ENCODE measurements at regions not wholly inside any gene's neighbourhood (a gene's known extent, or its start where the extent isn't known, plus 50 kb on each side); places are given as distances from the start of the nearest gene placed in this dataset.

DNA sequence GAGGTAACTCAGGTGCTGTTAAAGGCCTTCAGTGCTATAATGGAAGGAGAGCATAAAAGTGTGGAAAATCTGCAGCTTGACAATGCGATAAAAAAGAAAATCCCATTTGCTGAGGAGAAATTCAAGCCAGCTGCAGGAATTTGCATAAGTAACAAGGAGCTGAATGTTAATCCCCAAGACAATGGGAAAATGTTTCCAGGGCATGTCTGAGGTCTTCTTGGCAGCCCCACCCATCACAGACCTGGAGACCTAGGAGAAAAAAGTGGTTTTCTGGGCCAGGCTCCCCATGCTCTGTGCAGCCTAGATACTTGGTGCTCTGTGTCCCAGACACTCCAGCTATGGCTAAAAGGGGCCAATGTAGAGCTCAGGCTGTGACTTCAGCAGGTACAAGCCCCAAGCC is 1159.6 kb downstream of the CDH18 start:
- peaks cover 6 to 7% of the 10 kb centered on the region in 2 experiments; a peak in 3 of 5 replicates for H3K9me3 Mint-ChIP-seq
- peaks cover 6 to 7% (median 6%) of the 10 kb centered on the region in 3 experiments; a peak in 6 of 7 replicates for H3K36me3 Mint-ChIP-seq (ENCODE audit: insufficient read depth in 1 of 3, low read depth in 3 of 3)
- H3K27me3 Mint-ChIP-seq (ENCODE audit: low read depth): no peaks in the 10 kb centered on the region
- Histone ChIP-seq H4K91ac (ENCODE audit: insufficient read length, low read depth, low read length) (no peak overlapping the region), H4K8ac (replicated peaks; ENCODE audit: insufficient read length, low read depth, low read length) (no peak overlapping the region), H3T11ph (ENCODE audit: low read length) (no peak overlapping the region), H2BK120ac (ENCODE audit: low read depth, low read length, poor library complexity, severe bottlenecking) (no peak overlapping the region), H4K20me1 (ENCODE audit: control insufficient read depth, insufficient read depth, insufficient read length) (no peaks in the 10 kb centered on the region), H2AK5ac (ENCODE audit: insufficient read length, low read length) (no peak overlapping the region), H3K27me3 (ENCODE audit: insufficient read depth, low read length) (no peaks in the 10 kb centered on the region), H3K4ac (ENCODE audit: low read depth, low read length) (no peak overlapping the region), H3K79me1 (ENCODE audit: insufficient read depth, low read depth, low read length, poor library complexity, severe bottlenecking) (no peaks in the 10 kb centered on the region), H3K9me3 (ENCODE audit: control insufficient read depth, low read depth, low read length) (no peaks in the 10 kb centered on the region), H3K4me1 (ENCODE audit: insufficient read depth, low read length) (no peaks in the 10 kb centered on the region), H3K9ac (ENCODE audit: extremely low read depth, insufficient read length, low read length) (no peak overlapping the region), H4K5ac (ENCODE audit: insufficient read length, low read depth, low read length) (no peak overlapping the region), H3K23ac (ENCODE audit: insufficient read length, low read depth, low read length) (no peak overlapping the region), H3K79me2 (ENCODE audit: insufficient read depth, low read length) (no peaks in the 10 kb centered on the region), H2BK12ac (ENCODE audit: insufficient read length, low read depth, low read length) (no peak overlapping the region), H3K18ac (ENCODE audit: insufficient read length, low read depth, low read length) (no peak overlapping the region), H2BK20ac (ENCODE audit: low read depth, low read length, poor library complexity, severe bottlenecking) (no peak overlapping the region), H2AFZ (ENCODE audit: low read length) (no peak overlapping the region), H3K27ac (ENCODE audit: insufficient read length, low read depth, low read length) (no peak overlapping the region), H3K56ac (ENCODE audit: insufficient read length, low read depth, low read length) (no peak overlapping the region), H3K14ac (ENCODE audit: insufficient read depth, low read length) (no peak overlapping the region), H2BK5ac (ENCODE audit: insufficient read length, low read length) (no peak overlapping the region), H2BK15ac (ENCODE audit: low read depth, low read length) (no peak overlapping the region), H3K23me2 (ENCODE audit: insufficient read length, low read depth, low read length, poor library complexity, severe bottlenecking) (no peaks in the 10 kb centered on the region), H3K4me2 (ENCODE audit: insufficient read depth, insufficient read length, low read length) (no peak overlapping the region)
- WGBS (ENCODE audit: extremely low coverage, insufficient read length, low lambda C conversion rate): no CpG with 5 or more reads among the region's 1 CpG
- TF ChIP-seq, protein P1, sequence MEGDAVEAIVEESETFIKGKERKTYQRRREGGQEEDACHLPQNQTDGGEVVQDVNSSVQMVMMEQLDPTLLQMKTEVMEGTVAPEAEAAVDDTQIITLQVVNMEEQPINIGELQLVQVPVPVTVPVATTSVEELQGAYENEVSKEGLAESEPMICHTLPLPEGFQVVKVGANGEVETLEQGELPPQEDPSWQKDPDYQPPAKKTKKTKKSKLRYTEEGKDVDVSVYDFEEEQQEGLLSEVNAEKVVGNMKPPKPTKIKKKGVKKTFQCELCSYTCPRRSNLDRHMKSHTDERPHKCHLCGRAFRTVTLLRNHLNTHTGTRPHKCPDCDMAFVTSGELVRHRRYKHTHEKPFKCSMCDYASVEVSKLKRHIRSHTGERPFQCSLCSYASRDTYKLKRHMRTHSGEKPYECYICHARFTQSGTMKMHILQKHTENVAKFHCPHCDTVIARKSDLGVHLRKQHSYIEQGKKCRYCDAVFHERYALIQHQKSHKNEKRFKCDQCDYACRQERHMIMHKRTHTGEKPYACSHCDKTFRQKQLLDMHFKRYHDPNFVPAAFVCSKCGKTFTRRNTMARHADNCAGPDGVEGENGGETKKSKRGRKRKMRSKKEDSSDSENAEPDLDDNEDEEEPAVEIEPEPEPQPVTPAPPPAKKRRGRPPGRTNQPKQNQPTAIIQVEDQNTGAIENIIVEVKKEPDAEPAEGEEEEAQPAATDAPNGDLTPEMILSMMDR (conservative IDR thresholded peaks at IDR 0.05): no peak
- H3K4me3 Mint-ChIP-seq: no peak overlapping the region
- H3K27ac Mint-ChIP-seq: peak overlapping the region in 1 of 3 experiments; percentile 40; a peak in 1 of 7 replicates
- no peak for DNase-seq
- H3K4me1 Mint-ChIP-seq: peaks cover 8 to 9% of the 10 kb centered on the region in 2 experiments; a peak in 3 of 4 replicates

Data from H9 (cell line).